Natural killer cell treated with Interleukin-12 subunit alpha and Interleukin-12 subunit beta and Interleukin-15 and Interleukin-18, amount 100 ng/mL, for 72 hours (primary cell): ENCODE measurements at regions not wholly inside any gene's neighbourhood (a gene's known extent, or its start where the extent isn't known, plus 50 kb on each side); places are given as distances from the start of the nearest gene placed in this dataset.
A peak's percentile ranks its signal among the peaks of the same experiment; 100 is the strongest.

Experiments used
- ATAC-seq, 2 donors: fragments of 150-1000 bp; cut with Tn5 transposase in 1 of 2; sonication (Bioruptor Pico), chemical (Tn5 transposase) in 1 of 2; 2 replicates each; pipeline ENCODE4 v1.10.0; 2021
- DNase-seq: peaks from one replicate; pipeline ENCODE4 v3.0.0; 2022; ENCODE audit warnings: low spot score
- H3K27ac Mint-ChIP-seq, 2 donors: 1 replicate in 1 of 2; 2 replicates in 1 of 2; pipeline ENCODE4 v1.8.0; 2022; ENCODE audit warnings: mixed read lengths in 2 of 2, mild to moderate bottlenecking in 1 of 2, moderate library complexity in 1 of 2
- H3K27me3 Mint-ChIP-seq, 2 donors: 1 replicate in 1 of 2; 2 replicates in 1 of 2; pipeline ENCODE4 v1.8.0; 2022; ENCODE audit warnings: mixed read lengths in 2 of 2
- H3K36me3 Mint-ChIP-seq: one replicate; pipeline ENCODE4 v1.8.0; 2022; ENCODE audit warnings: mixed read lengths
- H3K4me1 Mint-ChIP-seq, 2 donors: 1 replicate in 1 of 2; 2 replicates in 1 of 2; pipeline ENCODE4 v1.8.0; 2022; ENCODE audit warnings: low read depth in 2 of 2, mixed read lengths in 2 of 2, mild to moderate bottlenecking in 1 of 2
- H3K4me3 Mint-ChIP-seq: one replicate; pipeline ENCODE4 v1.8.0; 2022; ENCODE audit warnings: mixed read lengths
- H3K9me3 Mint-ChIP-seq: 2 replicates; pipeline ENCODE4 v1.8.0; 2022; ENCODE audit warnings: mixed read lengths

DNA sequence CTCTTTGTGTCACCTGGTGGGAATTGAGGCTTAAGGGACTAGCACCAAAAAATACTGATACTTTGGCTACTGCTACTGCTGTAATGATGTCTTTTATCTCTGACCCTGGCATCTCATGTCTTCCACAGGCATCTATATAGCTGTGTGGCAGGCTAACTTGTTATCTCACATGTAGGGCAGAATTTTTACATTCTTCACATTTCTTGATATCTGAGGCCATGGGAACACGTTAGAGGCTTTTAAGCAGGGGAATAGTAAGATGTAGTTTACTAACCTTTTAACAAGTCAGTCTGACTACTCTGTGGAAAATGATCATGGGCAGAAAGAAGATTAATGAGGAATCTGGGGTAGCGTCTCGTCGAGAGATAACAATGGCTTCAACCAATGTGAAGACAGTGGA lies 498.4 kb downstream of the PCNX1 start:
- Mint-ChIP-seq H3K27me3 (no peaks in the 10 kb centered on the region), H3K9me3 (no peaks in the 10 kb centered on the region), H3K36me3 (no peaks in the 10 kb centered on the region), H3K27ac (no peak overlapping the region), H3K4me1 (peaks cover 22 to 29% of the 10 kb centered on the region in 2 donors), H3K4me3 (no peak overlapping the region)
- DNase-seq = no peak
- no peak for ATAC-seq

DNA sequence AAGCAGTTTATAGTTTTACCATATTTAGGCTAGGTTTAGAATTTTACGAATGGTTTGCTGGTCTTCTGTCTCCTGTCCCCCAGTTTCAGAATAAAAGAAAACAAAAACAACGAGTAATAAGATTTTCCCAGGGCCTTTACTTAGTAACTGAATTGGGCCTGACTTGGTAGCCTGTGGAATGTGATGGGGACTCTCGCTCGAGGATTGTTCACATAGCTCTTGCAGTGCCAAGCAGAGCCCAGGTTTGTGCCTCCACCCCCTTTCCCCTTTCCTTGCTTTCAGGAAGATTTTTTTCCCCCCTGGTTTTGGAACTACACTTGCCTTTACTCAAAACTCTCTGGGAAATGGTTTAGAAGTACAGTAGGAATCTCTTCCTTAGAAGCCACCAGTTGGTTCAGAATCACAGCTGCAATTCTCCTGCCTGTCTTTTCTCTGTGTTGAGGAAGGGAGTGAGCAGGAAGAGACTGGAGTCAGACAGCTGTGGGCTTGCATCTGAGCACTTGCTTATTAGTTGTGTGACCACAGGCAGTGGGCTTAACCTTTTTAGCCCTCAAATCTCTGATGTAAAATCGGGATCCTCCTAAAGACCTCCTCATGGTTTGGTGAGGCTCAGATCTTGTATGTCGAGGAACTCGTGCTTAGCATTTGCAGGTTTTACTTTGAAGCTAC lies 501.2 kb downstream of the PCNX1 start:
- Mint-ChIP-seq H3K4me3 (no peak overlapping the region), H3K27ac (peak overlapping the region in 1 of 2 donors; percentile 78), H3K4me1 (peaks cover 35 to 51% of the 10 kb centered on the region in 2 donors), H3K9me3 (no peaks in the 10 kb centered on the region), H3K36me3 (no peaks in the 10 kb centered on the region), H3K27me3 (no peaks in the 10 kb centered on the region)
- ATAC-seq = no peak
- DNase-seq = no peak

DNA sequence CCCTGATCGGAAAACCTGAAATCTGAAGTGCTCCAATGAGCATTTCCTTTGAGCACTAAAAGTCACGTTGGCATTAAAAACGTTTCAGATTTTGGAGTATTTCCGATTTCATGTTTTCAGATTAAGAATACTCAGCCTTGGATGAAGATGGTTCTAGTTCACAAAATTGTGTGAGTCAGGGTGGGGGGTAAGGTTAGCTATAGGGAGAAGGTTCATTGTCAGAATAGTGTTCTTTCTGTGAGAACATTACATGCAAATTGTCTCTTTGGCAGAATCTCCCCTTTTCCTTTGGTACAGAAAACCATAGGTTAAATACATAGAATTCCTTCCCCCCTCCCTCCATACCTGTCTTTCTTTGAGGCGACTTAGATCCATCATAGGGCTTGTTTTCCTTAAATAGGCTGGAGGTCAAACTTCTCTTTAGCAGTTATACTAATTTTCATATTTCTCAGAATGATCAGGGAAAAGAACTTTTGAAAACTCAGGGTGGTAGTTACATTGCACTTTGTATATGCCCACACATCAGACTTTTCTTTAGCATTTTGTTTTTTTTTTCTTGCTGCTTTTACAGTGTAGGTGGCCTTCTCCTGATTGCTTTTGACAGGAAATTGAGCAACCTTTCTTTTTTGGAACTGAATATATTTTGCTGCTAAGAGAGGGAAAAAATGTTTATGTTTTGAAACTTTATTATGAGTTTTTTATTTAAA lies 503.5 kb downstream of the PCNX1 start:
- no peaks in the 10 kb centered on the region for H3K36me3 Mint-ChIP-seq
- no peaks in the 10 kb centered on the region for H3K9me3 Mint-ChIP-seq
- no peaks in the 10 kb centered on the region for H3K27me3 Mint-ChIP-seq
- H3K27ac Mint-ChIP-seq = peak overlapping the region; percentile 82 to 83
- ATAC-seq (no peak), DNase-seq (no peak)
- H3K4me1 Mint-ChIP-seq = peaks cover 27 to 44% of the 10 kb centered on the region in 2 donors
- H3K4me3 Mint-ChIP-seq = no peak overlapping the region

- peaks cover 24 to 41% of the 10 kb centered on the region in 2 donors for H3K4me1 Mint-ChIP-seq
- no peaks in the 10 kb centered on the region for H3K36me3 Mint-ChIP-seq
- no peak for DNase-seq
- H3K27me3 Mint-ChIP-seq = no peaks in the 10 kb centered on the region
- H3K4me3 Mint-ChIP-seq = peak overlapping the region; percentile 49
- no peaks in the 10 kb centered on the region for H3K9me3 Mint-ChIP-seq
- no peak for ATAC-seq
- H3K27ac Mint-ChIP-seq = peak overlapping the region; percentile 82 to 83
These were observed 504.0 kb downstream of the PCNX1 start for GRCh38 chr14:71411285-71411595.

DNA sequence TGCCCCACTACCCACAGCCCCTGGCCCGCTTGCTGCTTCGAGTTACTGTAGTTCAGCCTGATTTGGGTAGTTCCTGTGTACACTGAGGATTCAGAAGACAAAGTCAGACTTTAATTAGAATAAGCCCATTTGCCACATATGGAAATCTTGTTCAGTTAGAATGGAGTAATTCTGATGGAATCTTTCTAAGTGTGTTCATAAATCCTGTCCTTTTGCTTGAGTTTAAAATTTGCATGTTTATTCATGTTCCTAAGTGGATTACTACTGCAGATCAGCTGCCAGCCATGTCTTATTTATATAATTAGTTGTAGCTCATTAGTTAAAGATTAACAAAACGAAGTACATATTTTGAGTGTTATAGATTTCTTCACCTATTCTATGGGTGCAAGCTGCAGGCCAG lies 504.5 kb downstream of the PCNX1 start:
- Mint-ChIP-seq H3K36me3 (no peaks in the 10 kb centered on the region), H3K4me1 (peaks cover 24 to 41% of the 10 kb centered on the region in 2 donors), H3K27me3 (no peaks in the 10 kb centered on the region), H3K27ac (peak overlapping the region; percentile 82 to 83), H3K9me3 (no peaks in the 10 kb centered on the region), H3K4me3 (peak overlapping the region; percentile 49)
- ATAC-seq (no peak), DNase-seq (no peak)

DNA sequence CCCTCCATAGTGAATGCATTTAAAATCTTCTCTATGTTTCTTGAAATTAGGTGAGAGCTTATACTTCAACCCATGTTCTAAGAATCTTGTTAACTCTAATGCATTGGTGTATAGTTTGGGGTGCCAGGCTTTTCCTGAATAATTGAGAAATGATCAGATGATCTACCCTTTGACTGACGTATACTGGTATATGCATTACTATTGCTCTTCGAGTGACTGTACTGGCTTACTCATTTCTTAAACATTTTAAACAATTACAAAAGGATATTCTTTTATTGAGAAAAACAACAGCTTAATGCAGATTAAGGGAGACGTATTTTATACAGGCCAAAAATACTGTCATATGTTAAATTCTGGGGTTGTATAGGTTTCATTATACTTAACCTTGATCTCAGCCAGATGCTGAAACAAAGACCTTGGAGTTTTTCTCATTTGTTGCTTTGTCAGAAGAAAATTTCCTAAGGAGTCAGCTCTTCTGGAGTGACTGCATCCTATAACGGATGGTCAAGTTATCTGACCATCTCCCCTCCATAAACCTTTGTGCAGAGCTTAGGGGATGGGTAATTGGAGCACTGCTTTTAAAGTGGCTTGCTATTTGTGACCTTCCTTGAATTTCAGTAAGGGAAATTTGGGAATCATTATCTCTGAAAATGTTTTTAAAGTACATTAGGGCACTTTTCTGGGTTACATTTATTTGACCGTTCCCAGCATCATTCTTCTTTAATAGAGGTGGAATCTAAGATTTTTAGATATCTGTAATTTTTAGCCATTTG lies 507.6 kb downstream of the PCNX1 start:
- Mint-ChIP-seq H3K4me1 (peaks cover 24 to 33% of the 10 kb centered on the region in 2 donors), H3K36me3 (no peaks in the 10 kb centered on the region), H3K9me3 (no peaks in the 10 kb centered on the region), H3K27me3 (no peaks in the 10 kb centered on the region), H3K4me3 (no peak overlapping the region), H3K27ac (no peak overlapping the region)
- DNase-seq (no peak), ATAC-seq (no peak)

GRCh38 chr14:71415404-71415690 lies 508.1 kb downstream of the PCNX1 start:
- Mint-ChIP-seq H3K4me1 (peaks cover 20 to 28% of the 10 kb centered on the region in 2 donors), H3K27me3 (no peaks in the 10 kb centered on the region), H3K4me3 (no peak overlapping the region), H3K9me3 (no peaks in the 10 kb centered on the region), H3K36me3 (no peaks in the 10 kb centered on the region), H3K27ac (no peak overlapping the region)
- DNase-seq (no peak), ATAC-seq (no peak)

- Mint-ChIP-seq H3K27me3 (no peaks in the 10 kb centered on the region), H3K9me3 (no peaks in the 10 kb centered on the region)
These were observed 509.1 kb downstream of the PCNX1 start for GRCh38 chr14:71416392-71416791.

DNA sequence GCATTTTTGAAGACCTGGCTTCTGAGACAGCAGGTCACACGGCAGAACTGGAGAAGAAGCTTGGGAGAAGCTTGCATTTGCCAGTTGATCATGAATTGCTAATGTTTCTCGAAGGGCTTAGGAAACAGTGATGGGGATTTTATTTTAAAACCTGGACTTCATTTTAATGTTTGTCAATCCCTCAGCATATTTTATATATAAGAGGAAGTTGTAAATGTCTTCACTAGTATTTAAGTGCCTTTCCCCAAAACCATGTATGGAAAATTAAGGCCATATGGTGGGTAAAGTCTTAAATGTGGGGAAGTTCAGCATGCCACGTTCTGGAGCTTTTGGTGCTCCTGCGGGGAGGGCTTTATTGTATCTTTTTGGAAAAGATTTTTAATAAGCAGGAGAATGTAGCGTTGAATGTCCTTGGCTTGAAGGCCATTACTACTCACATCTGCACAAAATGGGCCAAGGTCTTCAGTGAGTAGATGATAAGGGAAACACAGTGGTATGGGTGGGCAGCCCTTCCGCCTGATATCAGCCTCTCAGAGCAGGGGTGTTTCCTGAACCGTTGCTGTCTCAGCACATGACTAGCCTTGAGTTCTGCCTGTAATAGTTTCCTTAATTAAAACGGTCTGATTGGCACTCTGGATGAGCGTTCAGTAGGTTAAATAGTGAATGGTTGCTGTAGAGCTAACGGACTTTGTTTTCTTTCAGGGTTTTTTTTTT lies 511.4 kb downstream of the PCNX1 start:
- Mint-ChIP-seq H3K9me3 (no peaks in the 10 kb centered on the region), H3K4me1 (peaks cover 0 to 3% of the 10 kb centered on the region in 2 donors), H3K27ac (no peak overlapping the region), H3K27me3 (no peaks in the 10 kb centered on the region), H3K36me3 (peaks cover 12% of the 10 kb centered on the region), H3K4me3 (no peak overlapping the region)
- ATAC-seq (no peak), DNase-seq (no peak)

More at GRCh38 chr14:71416392-71416791, 509.1 kb downstream of the PCNX1 start:
- Mint-ChIP-seq H3K4me3 (no peak overlapping the region), H3K4me1 (peaks cover 14 to 18% of the 10 kb centered on the region in 2 donors), H3K27ac (no peak overlapping the region), H3K36me3 (no peaks in the 10 kb centered on the region)
- DNase-seq (no peak), ATAC-seq (no peak)

DNA sequence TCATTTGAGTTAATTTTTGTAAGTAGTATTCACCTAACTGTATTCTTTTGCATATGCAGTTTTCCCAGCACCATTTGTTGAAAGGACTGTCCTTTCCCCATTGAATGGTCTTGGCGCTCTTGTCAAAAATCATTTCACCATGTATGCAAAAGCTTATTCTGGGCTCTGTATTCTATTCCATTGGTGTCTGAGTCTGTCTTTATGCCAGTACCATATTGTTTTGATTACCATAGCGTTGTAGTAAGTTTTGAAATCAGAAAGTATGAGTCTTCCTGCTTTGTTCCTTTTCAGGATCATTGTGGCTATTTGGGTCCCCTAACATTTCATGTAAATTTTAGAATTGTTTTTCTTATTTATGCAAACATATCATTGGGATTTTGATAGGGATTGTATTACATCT lies 508.7 kb upstream of the RGS6 start:
- Mint-ChIP-seq H3K4me1 (peaks cover 18 to 21% of the 10 kb centered on the region in 2 donors), H3K9me3 (peaks cover 12% of the 10 kb centered on the region), H3K4me3 (no peak overlapping the region), H3K27me3 (no peaks in the 10 kb centered on the region), H3K36me3 (peaks cover 42% of the 10 kb centered on the region), H3K27ac (no peak overlapping the region)
- DNase-seq (no peak), ATAC-seq (no peak)

GRCh38 chr14:71424941-71425340 lies 507.3 kb upstream of the RGS6 start:
- peak overlapping the region in 1 of 2 donors; percentile 9 for H3K27ac Mint-ChIP-seq

GRCh38 chr14:71426001-71426400 lies 506.2 kb upstream of the RGS6 start:
- H3K9me3 Mint-ChIP-seq = peaks cover 12% of the 10 kb centered on the region
- H3K4me3 Mint-ChIP-seq = no peak overlapping the region
- no peaks in the 10 kb centered on the region for H3K27me3 Mint-ChIP-seq
- H3K4me1 Mint-ChIP-seq = peaks cover 24 to 37% of the 10 kb centered on the region in 2 donors
- H3K36me3 Mint-ChIP-seq = peaks cover 42% of the 10 kb centered on the region
- no peak overlapping the region for H3K27ac Mint-ChIP-seq
- DNase-seq (no peak), ATAC-seq (no peak)

More at GRCh38 chr14:71424941-71425340, 507.3 kb upstream of the RGS6 start:
- ATAC-seq (no peak), DNase-seq (no peak)
- Mint-ChIP-seq H3K36me3 (peaks cover 42% of the 10 kb centered on the region), H3K4me1 (peaks cover 21 to 28% of the 10 kb centered on the region in 2 donors), H3K4me3 (peak overlapping the region; percentile 20), H3K9me3 (peaks cover 12% of the 10 kb centered on the region), H3K27me3 (no peaks in the 10 kb centered on the region)

DNA sequence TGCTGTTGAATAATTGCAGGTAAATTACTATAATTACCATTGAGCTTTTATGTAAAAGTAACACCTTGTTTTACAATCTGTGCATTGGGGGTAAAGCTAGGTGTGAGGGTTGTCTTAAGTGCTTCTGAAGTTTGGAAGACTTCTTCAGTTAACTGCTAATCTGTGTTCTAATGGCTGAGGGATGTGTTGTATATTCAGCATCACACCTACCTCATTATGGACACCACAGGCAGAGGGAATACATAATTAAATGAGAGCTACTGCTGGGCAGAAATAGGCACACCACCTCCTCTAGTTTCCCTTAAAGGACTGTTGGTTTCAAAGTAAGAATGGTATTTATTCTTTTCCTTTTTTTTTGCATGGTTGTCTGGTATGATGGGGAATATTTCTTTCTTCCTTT lies 502.3 kb upstream of the RGS6 start:
- Mint-ChIP-seq H3K9me3 (peaks cover 5% of the 10 kb centered on the region), H3K4me3 (no peak overlapping the region), H3K27me3 (no peaks in the 10 kb centered on the region), H3K27ac (no peak overlapping the region), H3K36me3 (peaks cover 19% of the 10 kb centered on the region), H3K4me1 (peaks cover 19 to 39% of the 10 kb centered on the region in 2 donors)
- DNase-seq (no peak), ATAC-seq (no peak)

GRCh38 chr14:71430321-71430677 lies 501.9 kb upstream of the RGS6 start:
- Mint-ChIP-seq H3K4me3 (no peak overlapping the region), H3K27ac (peak overlapping the region in 1 of 2 donors; percentile 43), H3K36me3 (peaks cover 15% of the 10 kb centered on the region), H3K27me3 (no peaks in the 10 kb centered on the region), H3K9me3 (peaks cover 5% of the 10 kb centered on the region), H3K4me1 (peaks cover 15 to 35% of the 10 kb centered on the region in 2 donors)
- ATAC-seq = no peak
- DNase-seq = no peak
